Peyer's patch (tissue), 4 donors: ENCODE measurements at regions not wholly inside any gene's neighbourhood (a gene's known extent, or its start where the extent isn't known, plus 50 kb on each side); places are given as distances from the start of the nearest gene placed in this dataset.

Experiments
- CTCF ChIP-seq, 6 experiments: fragments of 450-650 bp in 4 of 6; fragments of 200-600 bp in 2 of 6; sonication (generic) in 1 of 6; IDR thresholded peaks; one replicate each; pipeline ENCODE4 v1.5.1; 2017 to 2019; ENCODE audit warnings: antibody characterized with exemption in 6 of 6, mild to moderate bottlenecking in 3 of 6, moderate library complexity in 1 of 6
- POLR2A ChIP-seq, 2 donors: fragments of 450-650 bp; IDR thresholded peaks; one replicate each; pipeline ENCODE4 v1.5.1; 2017; ENCODE audit warnings: antibody characterized with exemption in 2 of 2, mild to moderate bottlenecking in 2 of 2, moderate library complexity in 2 of 2

- TF ChIP-seq CTCF (IDR thresholded peaks at IDR 0.05) (no peak), POLR2A (IDR thresholded peaks at IDR 0.05) (no peak)
These were observed 67.7 kb upstream of the GOT2 start for GRCh38 chr16:58801838-58802237.
